A549 (cell line): ENCODE measurements at regions not wholly inside any gene's neighbourhood (a gene's known extent, or its start where the extent isn't known, plus 50 kb on each side); places are given as distances from the start of the nearest gene placed in this dataset.

Source experiments
- ATAC-seq, 2 experiments: fragments of 200-7000 bp in 1 of 2; fragments of >200 bp in 1 of 2; cut with Nextera tagmentation in 1 of 2; cut with Tn5 transposase in 1 of 2; 3 replicates each; pipeline versions ENCODE4 v1.8.0 to v1.9.1; 2018 to 2020; ENCODE audit warnings: mild to moderate bottlenecking in 1 of 2, moderate library complexity in 1 of 2
- CTCF ChIA-PET: fragments of 300-600 bp; sonication (Branson Sonifier 250); formaldehyde crosslinking; extraction: SDS; loops from one replicate; lab custom pipeline; 2021; ENCODE audit warnings: antibody characterized with exemption, inconsistent platforms; lab: Yijun Ruan, JAX
- POLR2A ChIA-PET: fragments of 350-600 bp; formaldehyde crosslinking; extraction: SDS; loops from one replicate; lab custom pipeline; 2021; ENCODE audit warnings: antibody characterized with exemption, inconsistent platforms; lab: Yijun Ruan, JAX
- DNase-seq, 2 experiments: peaks; one replicate each; pipeline versions ENCODE4 v3.0.0 to v3.0.0-alpha.2; 2011 to 2016; ENCODE audit warnings: low read depth in 1 of 2, low spot score in 1 of 2
- FAIRE-seq: peaks from 2 replicates; lab custom pipeline; 2011; peaks lifted over from hg19 to GRCh38; lab: Jason Lieb, UNC
- H3K27ac ChIP-seq, 2 experiments: fragments of >200 bp; sonication (Bioruptor Twin); formaldehyde crosslinking; 3 replicates each; pipeline ENCODE4 v1.5.1; 2016 to 2017
- H3K4me1 ChIP-seq: fragments of >200 bp; sonication (Bioruptor Twin); formaldehyde crosslinking; 3 replicates; pipeline ENCODE4 v1.6.1; 2016
- H3K4me2 ChIP-seq: fragments of >200 bp; sonication (Bioruptor Twin); formaldehyde crosslinking; 3 replicates; pipeline ENCODE4 v1.6.1; 2016
- H3K4me3 ChIP-seq: fragments of >200 bp; sonication (Bioruptor Twin); formaldehyde crosslinking; 3 replicates; pipeline ENCODE4 v1.5.1; 2016
- H3K9me3 ChIP-seq: fragments of >200 bp; sonication (Bioruptor Twin); formaldehyde crosslinking; 3 replicates; pipeline ENCODE4 v1.6.1; 2016
- BCL3 ChIP-seq: fragments of >200 bp; sonication (Bioruptor Twin); formaldehyde crosslinking; IDR thresholded peaks from 3 replicates; pipeline ENCODE4 v1.6.1; 2016
- CBX8 ChIP-seq: fragments of 200-600 bp; sonication (generic); IDR thresholded peaks from 2 replicates; pipeline ENCODE4 v1.6.1; 2016
- CHD4 ChIP-seq: fragments of 200-600 bp; sonication (generic); IDR thresholded peaks from 2 replicates; pipeline ENCODE4 v1.6.1; 2016; ENCODE audit warnings: antibody characterized with exemption, mild to moderate bottlenecking, borderline replicate concordance
- CTCF ChIP-seq: fragments of >200 bp; sonication (Bioruptor Twin); formaldehyde crosslinking; IDR thresholded peaks from 3 replicates; pipeline ENCODE4 v1.5.1; 2016
- ELK1 ChIP-seq: fragments of 150-350 bp; IDR thresholded peaks from 2 replicates; pipeline ENCODE4 v1.6.1; 2014; ENCODE audit warnings: low read depth, mild to moderate bottlenecking, low read length
- FOXS1 ChIP-seq: fragments of 250-450 bp; sonication (Bioruptor Pico); IDR thresholded peaks from 2 replicates; pipeline ENCODE4 v1.5.0; 2020; ENCODE audit warnings: mild to moderate bottlenecking, moderate library complexity
- GATA3 ChIP-seq: IDR thresholded peaks from 2 replicates; pipeline ENCODE4 v1.6.1; 2012; ENCODE audit warnings: borderline replicate concordance
- HOXA7 ChIP-seq: fragments of 250-450 bp; sonication (Bioruptor Pico); IDR thresholded peaks from 2 replicates; pipeline ENCODE4 v1.5.0; 2020; ENCODE audit warnings: mild to moderate bottlenecking, moderate library complexity
- MAX ChIP-seq: IDR thresholded peaks from 2 replicates; pipeline ENCODE4 v1.6.1; 2012
- MYC ChIP-seq: IDR thresholded peaks from 2 replicates; pipeline ENCODE4 v1.6.1; 2012; ENCODE audit warnings: mild to moderate bottlenecking, inconsistent platforms, low read length, improper control_type of control experiment, borderline replicate concordance
- NPAS2 ChIP-seq: fragments of 250-450 bp; sonication (Bioruptor Pico); IDR thresholded peaks from 2 replicates; pipeline ENCODE4 v1.8.0; 2022; ENCODE audit warnings: mild to moderate bottlenecking, moderate library complexity, borderline replicate concordance
- POLR2A ChIP-seq: IDR thresholded peaks from 2 replicates; pipeline ENCODE4 v1.6.1; 2012; ENCODE audit warnings: mild to moderate bottlenecking, low read length
- POLR2AphosphoS2 ChIP-seq: conservative IDR thresholded peaks from 2 replicates; pipeline ENCODE4 v1.6.1; 2012; ENCODE audit warnings: low read length, improper control_type of control experiment, inconsistent platforms
- RAD21 ChIP-seq, 2 experiments: fragments of >200 bp in 1 of 2; sonication (Bioruptor Twin) in 1 of 2; formaldehyde crosslinking in 1 of 2; IDR thresholded peaks in 1 of 2; conservative IDR thresholded peaks in 1 of 2; 2 replicates in 1 of 2; 3 replicates in 1 of 2; pipeline ENCODE4 v1.6.1; 2012 to 2018; ENCODE audit warnings: inconsistent platforms in 1 of 2
- RFX5 ChIP-seq: fragments of 450-650 bp; IDR thresholded peaks from 2 replicates; pipeline ENCODE4 v1.7.1; 2014; ENCODE audit warnings: antibody characterized with exemption, mild to moderate bottlenecking, moderate library complexity
- SREBF2 ChIP-seq: fragments of 450-650 bp; IDR thresholded peaks from 2 replicates; pipeline ENCODE4 v1.6.1; 2014; ENCODE audit warnings: mild to moderate bottlenecking, moderate library complexity
- TFCP2L1 ChIP-seq: fragments of 250-450 bp; sonication (Bioruptor Pico); IDR thresholded peaks from 2 replicates; pipeline ENCODE4 v1.5.0; 2021; ENCODE audit warnings: mild to moderate bottlenecking
- USF2 ChIP-seq: fragments of 450-650 bp; IDR thresholded peaks from 2 replicates; pipeline ENCODE4 v1.6.1; 2014; ENCODE audit warnings: antibody characterized with exemption
- ZC3H11A ChIP-seq: fragments of 450-650 bp; IDR thresholded peaks from 2 replicates; pipeline ENCODE4 v1.6.1; 2014; ENCODE audit warnings: antibody characterized with exemption, mild to moderate bottlenecking
- WGBS: methylation state at CpG from one replicate; pipeline ENCODE4 v1.1.6; 2017; ENCODE audit errors: missing lambda C conversion rate; 5-methylcytosine and 5-hydroxymethylcytosine counted together
- TF ChIP-seq, protein P1 (sequence below): fragments of 200-600 bp; sonication (generic); IDR thresholded peaks from 2 replicates; pipeline ENCODE4 v1.6.1; 2016; ENCODE audit warnings: antibody characterized with exemption, mild to moderate bottlenecking, moderate library complexity
- TF ChIP-seq, protein P2 (sequence below): fragments of >200 bp; sonication (Bioruptor Twin); formaldehyde crosslinking; IDR thresholded peaks from 2 replicates; pipeline ENCODE4 v1.6.1; 2016
- TF ChIP-seq, protein P3 (sequence below): fragments of 250-450 bp; sonication (Bioruptor Pico); IDR thresholded peaks from 2 replicates; pipeline ENCODE4 v1.5.0; 2020; ENCODE audit warnings: low read depth, mild to moderate bottlenecking, moderate library complexity
- TF ChIP-seq, protein P4 (sequence below): IDR thresholded peaks from 2 replicates; pipeline ENCODE4 v1.6.1; 2012; ENCODE audit warnings: low read depth, borderline replicate concordance

GRCh38 chr13:74674720-74675119, 540.5 kb upstream of the KLF12 start:
- CTCF ChIA-PET: no interaction called here

GRCh38 chr13:74669149-74669548, 534.9 kb upstream of the KLF12 start:
- TF ChIP-seq GATA3 (no peak), RAD21 (conservative IDR thresholded peaks at IDR 0.05 in 1 of 2, IDR thresholded peaks at IDR 0.05 in 1 of 2) (no peak), ZC3H11A (no peak), MAX (no peak), CBX8 (no peak), SREBF2 (no peak), MYC (no peak), RFX5 (no peak), CTCF (no peak)
- TF ChIP-seq, protein P1, sequence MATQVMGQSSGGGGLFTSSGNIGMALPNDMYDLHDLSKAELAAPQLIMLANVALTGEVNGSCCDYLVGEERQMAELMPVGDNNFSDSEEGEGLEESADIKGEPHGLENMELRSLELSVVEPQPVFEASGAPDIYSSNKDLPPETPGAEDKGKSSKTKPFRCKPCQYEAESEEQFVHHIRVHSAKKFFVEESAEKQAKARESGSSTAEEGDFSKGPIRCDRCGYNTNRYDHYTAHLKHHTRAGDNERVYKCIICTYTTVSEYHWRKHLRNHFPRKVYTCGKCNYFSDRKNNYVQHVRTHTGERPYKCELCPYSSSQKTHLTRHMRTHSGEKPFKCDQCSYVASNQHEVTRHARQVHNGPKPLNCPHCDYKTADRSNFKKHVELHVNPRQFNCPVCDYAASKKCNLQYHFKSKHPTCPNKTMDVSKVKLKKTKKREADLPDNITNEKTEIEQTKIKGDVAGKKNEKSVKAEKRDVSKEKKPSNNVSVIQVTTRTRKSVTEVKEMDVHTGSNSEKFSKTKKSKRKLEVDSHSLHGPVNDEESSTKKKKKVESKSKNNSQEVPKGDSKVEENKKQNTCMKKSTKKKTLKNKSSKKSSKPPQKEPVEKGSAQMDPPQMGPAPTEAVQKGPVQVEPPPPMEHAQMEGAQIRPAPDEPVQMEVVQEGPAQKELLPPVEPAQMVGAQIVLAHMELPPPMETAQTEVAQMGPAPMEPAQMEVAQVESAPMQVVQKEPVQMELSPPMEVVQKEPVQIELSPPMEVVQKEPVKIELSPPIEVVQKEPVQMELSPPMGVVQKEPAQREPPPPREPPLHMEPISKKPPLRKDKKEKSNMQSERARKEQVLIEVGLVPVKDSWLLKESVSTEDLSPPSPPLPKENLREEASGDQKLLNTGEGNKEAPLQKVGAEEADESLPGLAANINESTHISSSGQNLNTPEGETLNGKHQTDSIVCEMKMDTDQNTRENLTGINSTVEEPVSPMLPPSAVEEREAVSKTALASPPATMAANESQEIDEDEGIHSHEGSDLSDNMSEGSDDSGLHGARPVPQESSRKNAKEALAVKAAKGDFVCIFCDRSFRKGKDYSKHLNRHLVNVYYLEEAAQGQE: no peak
- TF ChIP-seq, protein P2, sequence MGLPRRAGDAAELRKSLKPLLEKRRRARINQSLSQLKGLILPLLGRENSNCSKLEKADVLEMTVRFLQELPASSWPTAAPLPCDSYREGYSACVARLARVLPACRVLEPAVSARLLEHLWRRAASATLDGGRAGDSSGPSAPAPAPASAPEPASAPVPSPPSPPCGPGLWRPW: no peak

More at GRCh38 chr13:74674720-74675119, 540.5 kb upstream of the KLF12 start:
- POLR2A ChIA-PET: no interaction called here
- Histone ChIP-seq H3K4me3 (no peak overlapping the region), H3K27ac (no peak overlapping the region), H3K4me1 (no peaks in the 10 kb centered on the region), H3K9me3 (no peaks in the 10 kb centered on the region), H3K4me2 (no peak overlapping the region)
- WGBS: 89% methylated on average over 1 of the region's 1 CpG
- TF ChIP-seq CHD4 (no peak), NPAS2 (CRISPR knock-in tag) (no peak), RAD21 (conservative IDR thresholded peaks at IDR 0.05 in 1 of 2, IDR thresholded peaks at IDR 0.05 in 1 of 2) (no peak), USF2 (no peak)
- FAIRE-seq (no peak), DNase-seq (no peak), ATAC-seq (no peak)

GRCh38 chr13:74667656-74668203, 533.5 kb upstream of the KLF12 start:
- Histone ChIP-seq H3K4me1 (no peaks in the 10 kb centered on the region), H3K27ac (no peak overlapping the region), H3K9me3 (no peaks in the 10 kb centered on the region), H3K4me2 (no peak overlapping the region), H3K4me3 (no peak overlapping the region)
- 38% methylated on average over 3 of the region's 3 CpGs for WGBS
- ATAC-seq (no peak), DNase-seq (no peak), FAIRE-seq (no peak)
- ChIA-PET POLR2A (no interaction called here), CTCF (no interaction called here)
- TF ChIP-seq FOXS1 (CRISPR knock-in tag) (no peak), MYC (no peak), POLR2AphosphoS2 (no peak), GATA3 (no peak), TFCP2L1 (no peak), ELK1 (no peak), BCL3 (no peak), POLR2A (no peak), HOXA7 (CRISPR knock-in tag) (no peak)
- TF ChIP-seq, protein P3, sequence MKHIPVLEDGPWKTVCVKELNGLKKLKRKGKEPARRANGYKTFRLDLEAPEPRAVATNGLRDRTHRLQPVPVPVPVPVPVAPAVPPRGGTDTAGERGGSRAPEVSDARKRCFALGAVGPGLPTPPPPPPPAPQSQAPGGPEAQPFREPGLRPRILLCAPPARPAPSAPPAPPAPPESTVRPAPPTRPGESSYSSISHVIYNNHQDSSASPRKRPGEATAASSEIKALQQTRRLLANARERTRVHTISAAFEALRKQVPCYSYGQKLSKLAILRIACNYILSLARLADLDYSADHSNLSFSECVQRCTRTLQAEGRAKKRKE: no peak
- TF ChIP-seq, protein P4, sequence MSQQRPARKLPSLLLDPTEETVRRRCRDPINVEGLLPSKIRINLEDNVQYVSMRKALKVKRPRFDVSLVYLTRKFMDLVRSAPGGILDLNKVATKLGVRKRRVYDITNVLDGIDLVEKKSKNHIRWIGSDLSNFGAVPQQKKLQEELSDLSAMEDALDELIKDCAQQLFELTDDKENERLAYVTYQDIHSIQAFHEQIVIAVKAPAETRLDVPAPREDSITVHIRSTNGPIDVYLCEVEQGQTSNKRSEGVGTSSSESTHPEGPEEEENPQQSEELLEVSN: no peak

More at GRCh38 chr13:74669149-74669548, 534.9 kb upstream of the KLF12 start:
- FAIRE-seq (no peak), ATAC-seq (no peak), DNase-seq (no peak)
- H3K4me3 ChIP-seq: no peak overlapping the region
- H3K27ac ChIP-seq: no peak overlapping the region
- H3K4me1 ChIP-seq: no peaks in the 10 kb centered on the region
- ChIA-PET POLR2A (no interaction called here), CTCF (no interaction called here)
- no peak overlapping the region for H3K4me2 ChIP-seq
- H3K9me3 ChIP-seq: no peaks in the 10 kb centered on the region
